ENCODE measurements at regions not wholly inside any gene's neighbourhood (a gene's known extent, or its start where the extent isn't known, plus 50 kb on each side); places are given as distances from the start of the nearest gene placed in this dataset.

DNA sequence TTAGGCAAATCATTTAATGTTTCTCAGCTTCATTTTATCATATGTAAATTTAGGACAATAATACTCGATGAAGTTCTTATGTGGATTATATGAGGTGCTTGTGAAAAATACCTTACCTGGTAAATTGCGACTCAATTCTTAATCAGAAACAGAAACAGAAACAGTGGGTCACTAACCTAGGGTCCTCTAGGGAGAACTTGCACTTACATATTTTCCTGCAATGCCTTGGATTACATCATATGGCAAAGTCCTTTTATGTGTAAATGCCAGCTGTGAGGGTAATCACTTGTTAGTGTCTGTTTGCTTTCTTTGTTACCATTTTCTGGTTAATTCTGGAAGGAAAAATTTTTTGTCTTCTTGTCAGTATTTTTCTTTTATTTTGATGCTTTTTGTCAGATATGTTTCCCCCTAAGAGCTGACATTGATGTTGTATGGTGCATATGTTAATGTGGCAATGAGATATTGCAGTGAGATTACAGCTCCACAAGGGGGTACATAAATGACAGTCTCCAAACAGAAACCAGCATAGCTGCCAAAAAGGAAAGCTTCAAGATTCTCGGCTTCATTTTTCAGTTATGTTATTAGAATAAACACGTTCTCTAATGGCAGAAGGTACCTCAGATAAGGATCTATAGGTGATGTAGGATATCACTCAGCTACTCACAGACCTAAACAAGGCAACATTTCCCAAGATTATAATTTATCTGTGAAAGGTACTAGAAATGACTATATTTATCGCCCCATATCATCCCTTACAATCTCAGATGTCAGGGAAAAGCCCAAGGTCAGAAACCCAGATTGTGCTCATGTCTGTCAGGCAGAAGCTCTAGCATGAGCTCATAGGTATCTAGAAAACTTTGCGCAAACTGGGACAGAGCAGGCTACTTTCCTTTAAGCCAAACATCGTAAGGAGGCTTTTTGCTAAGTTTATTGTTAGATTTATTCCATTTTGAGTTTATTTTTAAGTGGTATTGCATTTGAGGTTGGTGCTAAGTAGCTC, 119.9 kb downstream of the FASLG start:
- no peak overlapping the region for H3K9ac ChIP-seq (ENCODE audit: low read length)
- H2AFZ ChIP-seq (ENCODE audit: low read length), result no peak overlapping the region
- H3F3A ChIP-seq (ENCODE audit: insufficient read depth, low read length), result no peaks in the 10 kb centered on the region
- H3K27ac ChIP-seq (ENCODE audit: low read length), result no peak overlapping the region
- H3K4me2 ChIP-seq (ENCODE audit: low read depth, low read length), result peak overlapping the region; percentile 24; the same call in 1 of the 2 replicates
- no peak overlapping the region for H3K4me3 ChIP-seq (ENCODE audit: low read length)
- peaks cover 67% of the 10 kb centered on the region for H3K27me3 ChIP-seq (replicated peaks; ENCODE audit: insufficient read depth, low read length)
- peak; percentile 81 for DNase-seq
- H3K36me3 ChIP-seq (replicated peaks; ENCODE audit: insufficient read depth, low read length), result no peaks in the 10 kb centered on the region
- H4K20me1 ChIP-seq (ENCODE audit: insufficient read depth, low read length), result no peaks in the 10 kb centered on the region
- no peaks in the 10 kb centered on the region for H3K9me2 ChIP-seq (replicated peaks; ENCODE audit: insufficient read depth, low read length)
- H3K9me3 ChIP-seq (replicated peaks; ENCODE audit: insufficient read depth, low read length), result no peaks in the 10 kb centered on the region
- no peaks in the 10 kb centered on the region for H3K79me2 ChIP-seq (ENCODE audit: low read length)
- peaks cover 28% of the 10 kb centered on the region for H3K4me1 ChIP-seq (ENCODE audit: low read length)
- TF ChIP-seq CTCF (IDR thresholded peaks at IDR 0.05; ENCODE audit: low read length) (peak; percentile 72), EZH2 (optimal IDR thresholded peaks at IDR 0.05; ENCODE audit: low read depth, low read length) (no peak), EZH2phosphoT487 (IDR thresholded peaks at IDR 0.05; ENCODE audit: low read length) (no peak)

- Histone ChIP-seq H3K9me3 (replicated peaks; ENCODE audit: insufficient read depth, low read length) (no peaks in the 10 kb centered on the region), H3K79me2 (ENCODE audit: low read length) (no peaks in the 10 kb centered on the region), H3K9me2 (replicated peaks; ENCODE audit: insufficient read depth, low read length) (no peaks in the 10 kb centered on the region), H3K27ac (ENCODE audit: low read length) (no peak overlapping the region), H3K4me3 (ENCODE audit: low read length) (no peak overlapping the region), H3F3A (ENCODE audit: insufficient read depth, low read length) (no peaks in the 10 kb centered on the region), H3K4me1 (ENCODE audit: low read length) (peaks cover 28% of the 10 kb centered on the region), H3K9ac (ENCODE audit: low read length) (no peak overlapping the region), H2AFZ (ENCODE audit: low read length) (no peak overlapping the region), H3K27me3 (replicated peaks; ENCODE audit: insufficient read depth, low read length) (peaks cover 74% of the 10 kb centered on the region), H3K4me2 (ENCODE audit: low read depth, low read length) (peak overlapping the region; percentile 24; the same call in 1 of the 2 replicates), H3K36me3 (replicated peaks; ENCODE audit: insufficient read depth, low read length) (no peaks in the 10 kb centered on the region), H4K20me1 (ENCODE audit: insufficient read depth, low read length) (no peaks in the 10 kb centered on the region)
- TF ChIP-seq EZH2phosphoT487 (IDR thresholded peaks at IDR 0.05; ENCODE audit: low read length) (no peak), EZH2 (optimal IDR thresholded peaks at IDR 0.05; ENCODE audit: low read depth, low read length) (no peak), CTCF (IDR thresholded peaks at IDR 0.05; ENCODE audit: low read length) (no peak)
- no peak for DNase-seq
Observed at GRCh38 chr1:172779491-172779890, 120.6 kb downstream of the FASLG start.

DNA sequence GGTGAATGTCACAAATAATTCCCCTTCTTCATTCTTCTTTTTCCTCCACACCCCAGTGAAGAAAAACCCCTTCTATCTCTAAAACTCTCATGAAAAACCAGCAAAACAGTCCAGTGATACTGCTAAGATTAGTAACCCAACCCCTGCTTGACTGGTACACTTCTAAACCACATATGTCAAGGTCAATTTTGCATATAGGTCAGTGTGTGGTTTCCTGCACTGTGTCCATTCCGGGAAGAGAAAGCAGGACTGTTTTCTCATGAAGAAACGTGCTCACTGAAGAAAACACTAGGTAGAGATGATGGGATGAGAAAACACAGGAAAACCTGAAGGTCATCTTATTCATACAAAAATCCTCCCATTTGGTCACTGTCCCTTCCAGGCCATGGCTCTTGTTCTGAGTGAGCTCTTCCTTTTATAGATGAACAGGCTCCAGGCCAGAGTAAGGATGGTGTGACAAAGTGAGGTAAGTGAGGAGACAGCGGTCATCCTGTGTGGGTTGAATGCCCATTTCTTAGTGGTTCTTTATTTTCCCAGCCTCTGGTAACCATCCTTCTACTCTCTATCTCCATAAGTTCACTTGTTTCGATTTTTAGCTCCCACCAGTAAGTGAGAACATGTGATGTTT, 122.7 kb downstream of the FASLG start:
- Histone ChIP-seq H3K4me2 (ENCODE audit: low read depth, low read length) (peak overlapping the region; percentile 6), H3K27ac (ENCODE audit: low read length) (no peak overlapping the region), H4K20me1 (ENCODE audit: insufficient read depth, low read length) (no peaks in the 10 kb centered on the region), H3K9ac (ENCODE audit: low read length) (no peak overlapping the region), H3K36me3 (replicated peaks; ENCODE audit: insufficient read depth, low read length) (no peaks in the 10 kb centered on the region), H2AFZ (ENCODE audit: low read length) (no peak overlapping the region), H3K4me1 (ENCODE audit: low read length) (peaks cover 28% of the 10 kb centered on the region), H3K79me2 (ENCODE audit: low read length) (no peaks in the 10 kb centered on the region), H3K4me3 (ENCODE audit: low read length) (no peak overlapping the region), H3K9me3 (replicated peaks; ENCODE audit: insufficient read depth, low read length) (no peaks in the 10 kb centered on the region), H3K9me2 (replicated peaks; ENCODE audit: insufficient read depth, low read length) (no peaks in the 10 kb centered on the region), H3F3A (ENCODE audit: insufficient read depth, low read length) (no peaks in the 10 kb centered on the region), H3K27me3 (replicated peaks; ENCODE audit: insufficient read depth, low read length) (peaks cover 68% of the 10 kb centered on the region)
- TF ChIP-seq CTCF (IDR thresholded peaks at IDR 0.05; ENCODE audit: low read length) (no peak), EZH2 (optimal IDR thresholded peaks at IDR 0.05; ENCODE audit: low read depth, low read length) (no peak), EZH2phosphoT487 (IDR thresholded peaks at IDR 0.05; ENCODE audit: low read length) (no peak)
- DNase-seq, result peak; percentile 69

Data from MM.1S (cell line).